Endodermal cell (in vitro differentiated cells): ENCODE measurements at regions not wholly inside any gene's neighbourhood (a gene's known extent, or its start where the extent isn't known, plus 50 kb on each side); places are given as distances from the start of the nearest gene placed in this dataset.
"Not testable (repeated sequence)": the region's sequence is repeated elsewhere in the genome, so short reads cannot be mapped to it uniquely, and the experiment has no call there.

Source experiments
- DNase-seq: peaks from one replicate; pipeline ENCODE4 v3.0.0-alpha.2; 2017
- H3K27ac ChIP-seq: 2 replicates; pipeline ENCODE4 v1.5.1; 2013; ENCODE audit warnings: mild to moderate bottlenecking, low read depth, low read length, moderate library complexity
- H3K27me3 ChIP-seq: 2 replicates; pipeline ENCODE4 v1.6.1; 2013; ENCODE audit warnings: mild to moderate bottlenecking, low read length, moderate library complexity; ENCODE audit not compliant: insufficient read depth, control insufficient read depth, poor library complexity, severe bottlenecking
- H3K36me3 ChIP-seq: 2 replicates; pipeline ENCODE4 v1.7.0; 2013; ENCODE audit warnings: mild to moderate bottlenecking, low read length, moderate library complexity; ENCODE audit not compliant: control insufficient read depth, insufficient read depth
- H3K4me1 ChIP-seq: one replicate; pipeline ENCODE4 v1.7.0; 2013; ENCODE audit warnings: low read length; ENCODE audit not compliant: control insufficient read depth, insufficient read depth
- H3K4me3 ChIP-seq: 2 replicates; pipeline ENCODE4 v1.5.1; 2013; ENCODE audit warnings: mild to moderate bottlenecking, low read length, moderate library complexity
- H3K9ac ChIP-seq: 2 replicates; pipeline ENCODE4 v1.6.1; 2013; ENCODE audit warnings: mild to moderate bottlenecking, low read length, moderate library complexity; ENCODE audit not compliant: poor library complexity, severe bottlenecking; ENCODE audit errors: extremely low read depth
- H3K9me3 ChIP-seq: 2 replicates; pipeline ENCODE4 v1.6.1; 2013; ENCODE audit warnings: mild to moderate bottlenecking, low read length, moderate library complexity; ENCODE audit not compliant: control insufficient read depth
- H3K27ac Mint-ChIP-seq: 2 replicates; pipeline ENCODE4 v1.8.0; 2020; ENCODE audit warnings: mixed read lengths
- H3K27me3 Mint-ChIP-seq: 2 replicates; pipeline ENCODE4 v1.8.0; 2021; ENCODE audit warnings: mild to moderate bottlenecking, mixed read lengths; ENCODE audit not compliant: insufficient read depth
- H3K36me3 Mint-ChIP-seq: 2 replicates; pipeline ENCODE4 v1.8.0; 2020; ENCODE audit warnings: low read depth, mixed read lengths
- H3K4me1 Mint-ChIP-seq: 2 replicates; pipeline ENCODE4 v1.8.0; 2020; ENCODE audit warnings: mixed read lengths
- H3K4me3 Mint-ChIP-seq: 2 replicates; pipeline ENCODE4 v1.8.0; 2020; ENCODE audit warnings: mild to moderate bottlenecking, moderate library complexity, mixed read lengths
- H3K9me3 Mint-ChIP-seq: 2 replicates; pipeline ENCODE4 v1.8.0; 2020; ENCODE audit warnings: mild to moderate bottlenecking, mixed read lengths
- WGBS, 2 experiments: methylation state at CpG; one replicate each; pipeline versions ENCODE4 v1.1.5 to v1.1.7; 2013; ENCODE audit warnings: missing lambda C conversion rate in 2 of 2, mixed read lengths in 1 of 2; ENCODE audit not compliant: insufficient coverage in 1 of 2, insufficient read length in 1 of 2; 5-methylcytosine and 5-hydroxymethylcytosine counted together
- TF ChIP-seq, protein P1 (sequence below): fragments of 200-600 bp; sonication (generic); conservative IDR thresholded peaks from 2 replicates; pipeline ENCODE4 v1.5.0; 2021; ENCODE audit warnings: antibody characterized with exemption, mild to moderate bottlenecking

DNA sequence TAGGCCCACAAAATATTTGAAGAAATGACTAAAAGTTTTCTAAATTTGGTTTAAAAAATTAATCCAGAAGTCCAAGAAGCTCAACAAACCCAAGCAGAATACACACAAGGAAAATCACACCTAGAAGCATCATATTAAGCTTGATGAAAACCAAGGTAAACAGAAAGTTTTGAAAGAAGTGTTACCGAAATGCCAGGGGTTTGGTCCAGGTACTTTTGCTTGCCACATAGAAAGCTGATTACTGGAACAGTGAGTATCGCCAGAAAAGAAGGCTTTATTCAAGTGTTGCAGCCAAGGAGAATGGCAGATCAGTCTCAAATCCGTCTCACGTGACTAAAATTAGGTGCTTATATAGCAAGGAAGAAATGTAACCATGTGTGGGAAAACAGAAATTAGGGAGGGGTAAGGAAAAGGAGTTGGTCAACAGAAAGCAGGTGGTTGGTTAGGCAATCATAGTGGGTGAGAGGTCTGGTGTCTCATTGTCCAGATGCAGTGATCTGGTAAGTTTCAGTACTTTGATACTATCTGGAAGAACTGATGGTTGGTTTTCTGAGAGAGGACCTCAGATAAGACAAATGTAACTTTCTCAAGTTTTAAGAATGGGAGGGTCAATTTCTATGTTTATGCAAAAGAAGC is 96.9 kb upstream of the MYRIP start:
- Mint-ChIP-seq H3K27me3 (peaks cover 64% of the 10 kb centered on the region), H3K27ac (no peak overlapping the region), H3K9me3 (peaks cover 15% of the 10 kb centered on the region), H3K4me3 (no peak overlapping the region), H3K36me3 (no peaks in the 10 kb centered on the region), H3K4me1 (peaks cover 15% of the 10 kb centered on the region)
- DNase-seq, result no peak
- Histone ChIP-seq H3K4me3 (no peak overlapping the region), H3K36me3 (no peaks in the 10 kb centered on the region), H3K9ac (no peak overlapping the region), H3K4me1 (no peaks in the 10 kb centered on the region), H3K27me3 (peaks cover 42% of the 10 kb centered on the region), H3K27ac (no peak overlapping the region), H3K9me3 (peaks cover 13% of the 10 kb centered on the region)
- TF ChIP-seq, protein P1, sequence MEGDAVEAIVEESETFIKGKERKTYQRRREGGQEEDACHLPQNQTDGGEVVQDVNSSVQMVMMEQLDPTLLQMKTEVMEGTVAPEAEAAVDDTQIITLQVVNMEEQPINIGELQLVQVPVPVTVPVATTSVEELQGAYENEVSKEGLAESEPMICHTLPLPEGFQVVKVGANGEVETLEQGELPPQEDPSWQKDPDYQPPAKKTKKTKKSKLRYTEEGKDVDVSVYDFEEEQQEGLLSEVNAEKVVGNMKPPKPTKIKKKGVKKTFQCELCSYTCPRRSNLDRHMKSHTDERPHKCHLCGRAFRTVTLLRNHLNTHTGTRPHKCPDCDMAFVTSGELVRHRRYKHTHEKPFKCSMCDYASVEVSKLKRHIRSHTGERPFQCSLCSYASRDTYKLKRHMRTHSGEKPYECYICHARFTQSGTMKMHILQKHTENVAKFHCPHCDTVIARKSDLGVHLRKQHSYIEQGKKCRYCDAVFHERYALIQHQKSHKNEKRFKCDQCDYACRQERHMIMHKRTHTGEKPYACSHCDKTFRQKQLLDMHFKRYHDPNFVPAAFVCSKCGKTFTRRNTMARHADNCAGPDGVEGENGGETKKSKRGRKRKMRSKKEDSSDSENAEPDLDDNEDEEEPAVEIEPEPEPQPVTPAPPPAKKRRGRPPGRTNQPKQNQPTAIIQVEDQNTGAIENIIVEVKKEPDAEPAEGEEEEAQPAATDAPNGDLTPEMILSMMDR, result no peak
- WGBS, 2 experiments, result 94% methylated on average over 3 to 4 of the region's 4 CpGs

DNA sequence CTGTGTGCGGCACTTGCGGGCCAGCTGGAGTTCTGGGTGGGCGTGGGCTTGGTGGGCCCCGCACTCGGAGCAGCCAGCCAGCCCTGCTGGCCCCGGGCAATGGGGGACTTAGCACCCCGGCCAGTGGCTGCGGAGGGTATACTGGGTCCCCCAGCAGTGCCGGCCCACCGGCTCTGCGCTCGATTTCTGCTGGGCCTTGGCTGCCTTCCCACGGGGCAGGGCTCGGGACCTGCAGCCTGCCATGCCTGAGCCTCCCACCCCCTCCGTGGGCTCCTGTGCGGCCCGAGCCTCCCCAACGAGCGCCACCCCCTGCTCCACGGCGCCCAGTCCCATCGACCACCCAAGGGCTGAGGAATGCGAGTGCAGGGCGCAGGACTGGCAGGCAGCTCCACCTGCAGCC is 96.1 kb upstream of the MYRIP start:
- H3K9me3 ChIP-seq, result peaks cover 17% of the 10 kb centered on the region
- Mint-ChIP-seq H3K9me3 (peaks cover 15% of the 10 kb centered on the region), H3K27me3 (peaks cover 62% of the 10 kb centered on the region)
- not testable (repeated sequence) for H3K36me3 Mint-ChIP-seq, H3K4me3 ChIP-seq, H3K36me3 ChIP-seq, H3K4me1 ChIP-seq, H3K9ac ChIP-seq, H3K4me1 Mint-ChIP-seq, DNase-seq, H3K27ac Mint-ChIP-seq, H3K27ac ChIP-seq, H3K4me3 Mint-ChIP-seq
- 98% methylated on average over 24 of the region's 24 CpGs; no CpG with 5 or more reads in 1 of the 2 experiments for WGBS, 2 experiments
- H3K27me3 ChIP-seq, result peaks cover 42% of the 10 kb centered on the region

DNA sequence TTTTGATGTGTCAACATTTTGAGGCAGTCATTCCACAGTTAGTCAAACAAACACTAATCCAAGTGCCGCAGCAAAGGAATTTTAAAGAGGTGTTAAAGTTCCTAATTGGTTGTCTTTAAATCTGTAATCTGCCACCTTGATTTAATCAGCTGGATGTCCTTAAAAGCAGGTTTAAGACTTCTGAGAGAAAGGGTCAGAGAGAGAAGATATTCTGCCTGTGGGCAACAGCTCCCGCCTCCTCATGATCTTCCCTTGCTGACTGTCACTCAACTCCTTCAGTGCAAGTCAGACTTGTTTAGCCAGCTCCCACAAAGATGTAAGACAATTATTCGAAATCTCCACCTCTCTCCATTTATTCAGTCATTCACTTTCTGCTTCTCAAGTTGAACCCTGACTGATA is 92.6 kb upstream of the MYRIP start:
- Mint-ChIP-seq H3K4me1 (peaks cover 18% of the 10 kb centered on the region), H3K27ac (no peak overlapping the region), H3K4me3 (no peak overlapping the region), H3K36me3 (no peaks in the 10 kb centered on the region), H3K27me3 (peaks cover 36% of the 10 kb centered on the region), H3K9me3 (peaks cover 15% of the 10 kb centered on the region)
- Histone ChIP-seq H3K36me3 (no peaks in the 10 kb centered on the region), H3K9ac (no peak overlapping the region), H3K27ac (no peak overlapping the region), H3K27me3 (peaks cover 8% of the 10 kb centered on the region), H3K4me1 (peaks cover 4% of the 10 kb centered on the region), H3K4me3 (no peak overlapping the region), H3K9me3 (peaks cover 17% of the 10 kb centered on the region)
- TF ChIP-seq, protein P1, result no peak
- DNase-seq, result peak; percentile 64
- 53 to 79% methylated on average over 2 to 3 of the region's 3 CpGs for WGBS, 2 experiments
